ENCODE measurements at regions not wholly inside any gene's neighbourhood (a gene's known extent, or its start where the extent isn't known, plus 50 kb on each side); places are given as distances from the start of the nearest gene placed in this dataset.

DNA sequence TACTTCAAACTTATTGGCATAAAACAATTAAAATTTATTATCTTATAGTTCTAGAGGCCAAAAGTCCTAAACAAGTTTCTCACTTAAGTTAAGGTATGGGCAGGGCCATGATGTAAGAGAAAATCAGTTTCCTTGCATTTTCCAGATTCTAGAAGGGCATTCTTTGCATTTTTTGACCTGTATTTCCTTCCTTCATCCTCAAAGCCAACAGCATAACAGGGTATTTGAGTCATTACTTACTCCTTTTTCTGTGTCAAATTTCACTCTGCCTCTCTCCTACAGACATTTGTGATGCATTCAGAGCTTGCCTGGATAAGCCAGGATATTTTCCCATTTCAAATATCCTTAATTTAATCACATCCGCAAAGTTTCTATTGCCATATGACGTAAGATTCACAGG lies 1499.0 kb downstream of the EFNA5 start:
- Mint-ChIP-seq H3K4me1 (peaks cover 0 to 5% of the 10 kb centered on the region in 2 experiments; a peak in 1 of 4 replicates), H3K27me3 (ENCODE audit: low read depth) (no peaks in the 10 kb centered on the region), H3K36me3 (ENCODE audit: insufficient read depth in 1 of 3, low read depth in 3 of 3) (peaks cover 8 to 29% (median 14%) of the 10 kb centered on the region in 3 experiments), H3K27ac (no peak overlapping the region), H3K9me3 (peaks cover 18 to 24% of the 10 kb centered on the region in 2 experiments), H3K4me3 (no peak overlapping the region)
- Histone ChIP-seq H3K14ac (ENCODE audit: insufficient read depth, low read length) (no peak overlapping the region), H2BK12ac (ENCODE audit: insufficient read length, low read depth, low read length) (no peak overlapping the region), H2BK120ac (ENCODE audit: low read depth, low read length, poor library complexity, severe bottlenecking) (no peak overlapping the region), H3K23me2 (ENCODE audit: insufficient read length, low read depth, low read length, poor library complexity, severe bottlenecking) (no peaks in the 10 kb centered on the region), H3T11ph (ENCODE audit: low read length) (no peak overlapping the region), H3K79me1 (ENCODE audit: insufficient read depth, low read depth, low read length, poor library complexity, severe bottlenecking) (no peaks in the 10 kb centered on the region), H2AFZ (ENCODE audit: low read length) (no peak overlapping the region), H3K27me3 (ENCODE audit: insufficient read depth, low read length) (no peaks in the 10 kb centered on the region), H3K4me1 (ENCODE audit: insufficient read depth, low read length) (no peaks in the 10 kb centered on the region), H3K23ac (ENCODE audit: insufficient read length, low read depth, low read length) (no peak overlapping the region), H3K9ac (ENCODE audit: extremely low read depth, insufficient read length, low read length) (no peak overlapping the region), H3K9me3 (ENCODE audit: control insufficient read depth, low read depth, low read length) (no peaks in the 10 kb centered on the region), H3K79me2 (ENCODE audit: insufficient read depth, low read length) (no peaks in the 10 kb centered on the region), H2BK15ac (ENCODE audit: low read depth, low read length) (no peak overlapping the region), H4K20me1 (ENCODE audit: control insufficient read depth, insufficient read depth, insufficient read length) (no peaks in the 10 kb centered on the region), H4K5ac (ENCODE audit: insufficient read length, low read depth, low read length) (no peak overlapping the region), H4K8ac (replicated peaks; ENCODE audit: insufficient read length, low read depth, low read length) (no peak overlapping the region), H3K4ac (ENCODE audit: low read depth, low read length) (no peak overlapping the region), H2BK5ac (ENCODE audit: insufficient read length, low read length) (no peak overlapping the region), H4K91ac (ENCODE audit: insufficient read length, low read depth, low read length) (no peak overlapping the region), H3K4me2 (ENCODE audit: insufficient read depth, insufficient read length, low read length) (no peak overlapping the region), H3K27ac (ENCODE audit: insufficient read length, low read depth, low read length) (no peak overlapping the region), H3K56ac (ENCODE audit: insufficient read length, low read depth, low read length) (no peak overlapping the region), H3K18ac (ENCODE audit: insufficient read length, low read depth, low read length) (no peak overlapping the region), H2AK5ac (ENCODE audit: insufficient read length, low read length) (no peak overlapping the region), H2BK20ac (ENCODE audit: low read depth, low read length, poor library complexity, severe bottlenecking) (no peak overlapping the region)
- TF ChIP-seq, protein P1, sequence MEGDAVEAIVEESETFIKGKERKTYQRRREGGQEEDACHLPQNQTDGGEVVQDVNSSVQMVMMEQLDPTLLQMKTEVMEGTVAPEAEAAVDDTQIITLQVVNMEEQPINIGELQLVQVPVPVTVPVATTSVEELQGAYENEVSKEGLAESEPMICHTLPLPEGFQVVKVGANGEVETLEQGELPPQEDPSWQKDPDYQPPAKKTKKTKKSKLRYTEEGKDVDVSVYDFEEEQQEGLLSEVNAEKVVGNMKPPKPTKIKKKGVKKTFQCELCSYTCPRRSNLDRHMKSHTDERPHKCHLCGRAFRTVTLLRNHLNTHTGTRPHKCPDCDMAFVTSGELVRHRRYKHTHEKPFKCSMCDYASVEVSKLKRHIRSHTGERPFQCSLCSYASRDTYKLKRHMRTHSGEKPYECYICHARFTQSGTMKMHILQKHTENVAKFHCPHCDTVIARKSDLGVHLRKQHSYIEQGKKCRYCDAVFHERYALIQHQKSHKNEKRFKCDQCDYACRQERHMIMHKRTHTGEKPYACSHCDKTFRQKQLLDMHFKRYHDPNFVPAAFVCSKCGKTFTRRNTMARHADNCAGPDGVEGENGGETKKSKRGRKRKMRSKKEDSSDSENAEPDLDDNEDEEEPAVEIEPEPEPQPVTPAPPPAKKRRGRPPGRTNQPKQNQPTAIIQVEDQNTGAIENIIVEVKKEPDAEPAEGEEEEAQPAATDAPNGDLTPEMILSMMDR (conservative IDR thresholded peaks at IDR 0.05) = no peak
- no CpG with 5 or more reads among the region's 2 CpGs for WGBS (ENCODE audit: extremely low coverage, insufficient read length, low lambda C conversion rate)
- DNase-seq = no peak
